Ascending aorta (tissue), 2 donors: ENCODE measurements at regions not wholly inside any gene's neighbourhood (a gene's known extent, or its start where the extent isn't known, plus 50 kb on each side); places are given as distances from the start of the nearest gene placed in this dataset.

Experiments used
- DNase-seq, 2 donors: peaks; one replicate each; pipeline ENCODE4 v3.0.0-alpha.2; 2019; ENCODE audit warnings: low spot score in 2 of 2
- H3K27ac ChIP-seq, 2 donors: fragments of 200-600 bp; sonication (generic); one replicate each; pipeline ENCODE4 v1.5.1; 2016 to 2017; ENCODE audit warnings: mild to moderate bottlenecking in 1 of 2
- H3K27me3 ChIP-seq: fragments of 200-600 bp; sonication (generic); one replicate; pipeline ENCODE4 v1.5.1; 2017
- H3K36me3 ChIP-seq, 2 donors: fragments of 200-600 bp; sonication (generic); one replicate each; pipeline ENCODE4 v1.5.1; 2016
- H3K4me1 ChIP-seq, 2 donors: fragments of 200-600 bp; sonication (generic); one replicate each; pipeline ENCODE4 v1.5.1; 2016 to 2017; ENCODE audit warnings: mild to moderate bottlenecking in 1 of 2
- H3K4me3 ChIP-seq, 2 donors: fragments of 200-600 bp; sonication (generic); one replicate each; pipeline ENCODE4 v1.5.1; 2016 to 2017; ENCODE audit warnings: mild to moderate bottlenecking in 1 of 2
- H3K9me3 ChIP-seq, 2 donors: fragments of 200-600 bp; sonication (generic); one replicate each; pipeline ENCODE4 v1.5.1; 2016
- intact Hi-C: fragments of 100-400 bp; cut with DNase I; formaldehyde crosslinking; loops from one replicate; pipeline ENCODE4 v1.15.1; 2023
- TF ChIP-seq, protein P1 (sequence below), 3 experiments: fragments of 200-600 bp in 2 of 3; fragments of 450-650 bp in 1 of 3; sonication (generic) in 2 of 3; IDR thresholded peaks; one replicate each; pipeline ENCODE4 v1.5.1; 2016 to 2019; ENCODE audit warnings: antibody characterized with exemption in 3 of 3, mild to moderate bottlenecking in 1 of 3, moderate library complexity in 1 of 3

DNA sequence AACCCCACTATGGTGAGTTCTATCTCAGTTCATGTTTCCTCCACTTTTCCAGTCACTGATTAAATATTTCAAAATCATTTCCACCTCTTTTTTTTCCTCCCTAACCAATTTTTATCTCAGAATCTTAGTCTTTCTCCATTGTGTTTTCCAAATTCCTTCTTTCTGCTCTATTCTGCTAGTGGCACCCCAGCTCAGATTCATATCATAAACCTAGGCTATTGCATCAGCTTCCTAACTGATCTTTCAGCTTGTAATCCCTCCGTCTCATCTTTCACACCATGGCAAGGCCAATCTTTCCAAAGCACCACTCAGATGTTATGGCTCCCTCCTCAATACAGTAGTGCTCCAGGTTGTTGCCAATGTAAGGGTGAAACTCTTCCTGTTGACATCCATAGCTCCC lies 631.9 kb downstream of the PLPP3 start:
- intact Hi-C loops, result no loop called here

DNA sequence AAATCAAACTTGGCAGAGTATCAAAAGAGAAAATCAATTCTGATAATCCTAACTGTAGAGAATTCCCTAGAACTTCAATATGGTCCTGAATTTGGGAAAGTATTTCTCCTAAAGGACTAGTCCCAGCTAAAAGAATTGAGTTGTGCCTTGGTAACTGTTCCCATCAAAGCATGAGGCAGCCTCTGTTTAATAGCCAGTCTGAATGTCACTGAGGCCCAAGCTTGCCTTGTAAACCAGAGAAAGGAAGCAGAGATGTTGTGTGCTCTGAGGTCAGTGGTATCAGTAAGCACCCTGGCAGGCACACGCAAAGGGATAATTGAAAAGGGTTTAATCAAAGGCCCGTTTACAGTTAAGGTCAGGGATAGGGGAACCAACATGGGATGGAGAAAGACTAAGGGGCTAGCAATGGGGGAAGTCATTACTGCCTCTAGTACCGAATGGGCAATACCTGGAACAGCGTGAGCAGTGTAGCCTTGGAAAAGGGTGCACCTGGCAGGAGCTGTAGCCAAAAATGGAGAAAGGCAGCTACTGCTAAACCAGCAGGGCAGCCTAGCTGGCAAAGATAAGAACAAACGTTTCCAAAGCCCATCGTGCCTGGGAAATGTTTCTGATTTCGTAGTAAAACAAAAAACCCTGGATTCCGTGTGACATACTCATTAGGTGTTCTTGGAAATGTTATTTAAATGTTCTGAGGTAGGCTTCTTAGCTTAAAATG lies 635.5 kb downstream of the PLPP3 start:
- Histone ChIP-seq H3K27me3 (no peaks in the 10 kb centered on the region), H3K9me3 (no peaks in the 10 kb centered on the region), H3K4me3 (no peak overlapping the region), H3K4me1 (no peaks in the 10 kb centered on the region), H3K27ac (no peak overlapping the region), H3K36me3 (no peaks in the 10 kb centered on the region)
- no peak for DNase-seq
- intact Hi-C loops, result no loop called here
- TF ChIP-seq, protein P1, sequence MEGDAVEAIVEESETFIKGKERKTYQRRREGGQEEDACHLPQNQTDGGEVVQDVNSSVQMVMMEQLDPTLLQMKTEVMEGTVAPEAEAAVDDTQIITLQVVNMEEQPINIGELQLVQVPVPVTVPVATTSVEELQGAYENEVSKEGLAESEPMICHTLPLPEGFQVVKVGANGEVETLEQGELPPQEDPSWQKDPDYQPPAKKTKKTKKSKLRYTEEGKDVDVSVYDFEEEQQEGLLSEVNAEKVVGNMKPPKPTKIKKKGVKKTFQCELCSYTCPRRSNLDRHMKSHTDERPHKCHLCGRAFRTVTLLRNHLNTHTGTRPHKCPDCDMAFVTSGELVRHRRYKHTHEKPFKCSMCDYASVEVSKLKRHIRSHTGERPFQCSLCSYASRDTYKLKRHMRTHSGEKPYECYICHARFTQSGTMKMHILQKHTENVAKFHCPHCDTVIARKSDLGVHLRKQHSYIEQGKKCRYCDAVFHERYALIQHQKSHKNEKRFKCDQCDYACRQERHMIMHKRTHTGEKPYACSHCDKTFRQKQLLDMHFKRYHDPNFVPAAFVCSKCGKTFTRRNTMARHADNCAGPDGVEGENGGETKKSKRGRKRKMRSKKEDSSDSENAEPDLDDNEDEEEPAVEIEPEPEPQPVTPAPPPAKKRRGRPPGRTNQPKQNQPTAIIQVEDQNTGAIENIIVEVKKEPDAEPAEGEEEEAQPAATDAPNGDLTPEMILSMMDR (IDR thresholded peaks at IDR 0.05), result no peak

More for the DNA sequence above, 631.9 kb downstream of the PLPP3 start:
- Histone ChIP-seq H3K27me3 (no peaks in the 10 kb centered on the region), H3K4me1 (no peaks in the 10 kb centered on the region), H3K4me3 (no peak overlapping the region), H3K36me3 (no peaks in the 10 kb centered on the region), H3K9me3 (no peaks in the 10 kb centered on the region), H3K27ac (no peak overlapping the region)
- TF ChIP-seq, protein P1 (IDR thresholded peaks at IDR 0.05), result no peak
- DNase-seq, result no peak

DNA sequence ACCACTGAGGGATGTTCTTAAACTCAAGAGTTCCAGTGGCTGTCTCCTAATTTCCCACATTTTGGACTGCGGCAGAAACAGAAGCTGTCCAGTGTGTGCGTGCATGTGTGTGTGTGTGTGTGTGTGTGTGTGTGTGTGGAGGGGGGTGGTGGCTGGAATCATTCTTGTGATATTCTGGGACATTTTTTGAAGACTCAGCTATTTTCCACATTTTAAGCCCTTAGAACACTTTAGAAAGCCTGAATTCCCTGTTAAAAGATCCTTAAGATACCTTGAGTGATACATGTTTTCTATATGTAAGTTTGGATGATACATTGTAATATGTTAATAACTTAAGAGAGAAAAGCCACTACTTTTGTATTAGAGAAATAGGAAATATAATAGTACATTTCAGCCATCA lies 636.4 kb downstream of the PLPP3 start:
- H3K27ac ChIP-seq, result no peak overlapping the region
- H3K36me3 ChIP-seq, result no peaks in the 10 kb centered on the region
- H3K9me3 ChIP-seq, result no peaks in the 10 kb centered on the region
- no peak overlapping the region for H3K4me3 ChIP-seq
- TF ChIP-seq, protein P1 (IDR thresholded peaks at IDR 0.05), result no peak
- intact Hi-C loops, result no loop called here
- no peaks in the 10 kb centered on the region for H3K27me3 ChIP-seq
- H3K4me1 ChIP-seq, result no peaks in the 10 kb centered on the region
- DNase-seq, result no peak

DNA sequence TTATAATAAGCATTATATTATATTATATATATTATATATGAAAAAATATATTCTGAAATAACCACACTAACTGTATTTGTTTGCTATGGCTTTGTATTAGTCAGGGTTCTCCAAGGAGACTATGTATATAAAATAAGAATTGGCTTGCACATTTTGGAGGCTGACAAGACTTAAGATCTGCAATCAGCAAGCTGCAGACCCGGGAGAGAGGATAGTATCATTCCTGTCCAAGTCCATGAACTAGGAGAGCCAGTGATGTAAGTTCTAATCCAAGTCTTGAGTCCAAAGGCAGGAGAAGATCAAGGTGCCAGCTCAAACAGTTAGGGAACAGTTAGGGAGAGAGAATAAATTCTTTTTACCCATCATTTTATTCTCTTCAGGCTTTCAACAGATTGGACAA lies 639.5 kb downstream of the PLPP3 start:
- Histone ChIP-seq H3K27ac (no peak overlapping the region), H3K36me3 (no peaks in the 10 kb centered on the region), H3K27me3 (no peaks in the 10 kb centered on the region), H3K9me3 (no peaks in the 10 kb centered on the region), H3K4me1 (no peaks in the 10 kb centered on the region), H3K4me3 (no peak overlapping the region)
- intact Hi-C loops, result no loop called here
- TF ChIP-seq, protein P1 (IDR thresholded peaks at IDR 0.05), result no peak
- no peak for DNase-seq

GRCh38 chr1:55938861-55939260 lies 640.5 kb downstream of the PLPP3 start:
- no peak overlapping the region for H3K27ac ChIP-seq
- no peaks in the 10 kb centered on the region for H3K4me1 ChIP-seq
- DNase-seq, result no peak
- H3K36me3 ChIP-seq, result no peaks in the 10 kb centered on the region
- intact Hi-C loops, result no loop called here
- TF ChIP-seq, protein P1 (IDR thresholded peaks at IDR 0.05), result no peak
- H3K27me3 ChIP-seq, result no peaks in the 10 kb centered on the region
- no peak overlapping the region for H3K4me3 ChIP-seq
- no peaks in the 10 kb centered on the region for H3K9me3 ChIP-seq
